ENCODE measurements at regions not wholly inside any gene's neighbourhood (a gene's known extent, or its start where the extent isn't known, plus 50 kb on each side); places are given as distances from the start of the nearest gene placed in this dataset.

GRCh38 chr18:24627644-24628315 is 167.3 kb downstream of the HRH4 start:
- no peak for DNase-seq (ENCODE audit: low read depth)

- DNase-seq (ENCODE audit: low read depth): no peak
These were observed 167.9 kb downstream of the HRH4 start for GRCh38 chr18:24628326-24628725.

GRCh38 chr18:24629921-24630320 is 169.5 kb downstream of the HRH4 start:
- no peak for DNase-seq (ENCODE audit: low read depth)

GRCh38 chr18:24630346-24630880 is 170.0 kb downstream of the HRH4 start:
- no peak for DNase-seq (ENCODE audit: low read depth)

- no peak for DNase-seq (ENCODE audit: low read depth)
These were observed 171.0 kb downstream of the HRH4 start for GRCh38 chr18:24631243-24632025.

- no peak for DNase-seq (ENCODE audit: low read depth)
These were observed 171.9 kb downstream of the HRH4 start for GRCh38 chr18:24632158-24632988.

- DNase-seq (ENCODE audit: low read depth): no peak
These were observed 172.7 kb downstream of the HRH4 start for GRCh38 chr18:24633121-24633520.

- no peak for DNase-seq (ENCODE audit: low read depth)
These were observed 189.1 kb downstream of the HRH4 start for GRCh38 chr18:24649571-24649970.

GRCh38 chr18:24651434-24651833 is 191.0 kb downstream of the HRH4 start:
- DNase-seq (ENCODE audit: low read depth): no peak

- no peak for DNase-seq (ENCODE audit: low read depth)
These were observed 195.6 kb downstream of the HRH4 start for GRCh38 chr18:24656050-24656449.

GRCh38 chr18:24656551-24657443 is 196.4 kb downstream of the HRH4 start:
- DNase-seq (ENCODE audit: low read depth): no peak

GRCh38 chr18:24657444-24657842 is 197.0 kb downstream of the HRH4 start:
- no peak for DNase-seq (ENCODE audit: low read depth)

- DNase-seq (ENCODE audit: low read depth): no peak
These were observed 197.9 kb downstream of the HRH4 start for GRCh38 chr18:24658302-24658701.

GRCh38 chr18:24659827-24660720 is 199.6 kb downstream of the HRH4 start:
- DNase-seq (ENCODE audit: low read depth): no peak

GRCh38 chr18:24660956-24661355 is 200.5 kb downstream of the HRH4 start:
- DNase-seq (ENCODE audit: low read depth): no peak

GRCh38 chr18:24662412-24662821 is 202.0 kb downstream of the HRH4 start:
- no peak for DNase-seq (ENCODE audit: low read depth)

GRCh38 chr18:24663026-24663425 is 202.6 kb downstream of the HRH4 start:
- DNase-seq (ENCODE audit: low read depth): no peak

- no peak for DNase-seq (ENCODE audit: low read depth)
These were observed 208.6 kb downstream of the HRH4 start for GRCh38 chr18:24669015-24669414.

- no peak for DNase-seq (ENCODE audit: low read depth)
These were observed 209.1 kb downstream of the HRH4 start for GRCh38 chr18:24669502-24669901.

- no peak for DNase-seq (ENCODE audit: low read depth)
These were observed 211.9 kb downstream of the HRH4 start for GRCh38 chr18:24672165-24672941.
